HCT116 (cell line): ENCODE measurements at regions not wholly inside any gene's neighbourhood (a gene's known extent, or its start where the extent isn't known, plus 50 kb on each side); places are given as distances from the start of the nearest gene placed in this dataset.

Experiments used
- ATAC-seq: fragments of 200-7000 bp; cut with Tn5 transposase; 2 replicates; pipeline ENCODE4 v1.9.1; 2020; ENCODE audit warnings: mild to moderate bottlenecking, moderate library complexity
- BruUV-seq: library from RNA; stranded (reverse); fragments of 400-500 nt; replicated peaks from 2 replicates; lab custom pipeline; 2021; lab: Mats Ljungman, UMichigan
- CTCF ChIA-PET: fragments of 300-600 bp; sonication (Branson Sonifier 250); formaldehyde crosslinking; loops from one replicate; lab custom pipeline; 2021; ENCODE audit warnings: antibody characterized with exemption; lab: Charles Lee
- POLR2A ChIA-PET: fragments of 300-600, 350-600 bp; sonication (Branson Sonifier 250); formaldehyde crosslinking; loops from one replicate; lab custom pipeline; 2021; ENCODE audit warnings: antibody characterized with exemption; lab: Charles Lee
- RAD21 ChIA-PET, 2 experiments: fragments of 300-600 bp; sonication (Branson Sonifier 250); formaldehyde crosslinking; loops; one replicate each; lab custom pipeline; 2023; ENCODE audit warnings: low total read pairs in 2 of 2; ENCODE audit not compliant: uncharacterized antibody in 2 of 2, unreplicated experiment in 2 of 2, low non-redundant PET in 1 of 2; lab: Charles Lee
- DNase-seq: peaks from one replicate; pipeline ENCODE4 v3.0.0-alpha.2; 2010; ENCODE audit warnings: low read depth, low spot score
- H2AFZ ChIP-seq: fragments of 200-600 bp; shearing (Covaris generic), sonication (generic); 2 replicates; pipeline ENCODE4 v1.6.1; 2017; ENCODE audit warnings: low read depth, mixed run types, mixed read lengths, antibody characterized with exemption, low read length; ENCODE audit not compliant: poor library complexity, severe bottlenecking
- H3K27ac ChIP-seq: 2 replicates; pipeline ENCODE4 v1.5.1; 2012; ENCODE audit warnings: low read depth, low read length
- H3K27me3 ChIP-seq: fragments of 200-600 bp; sonication (generic); 2 replicates; pipeline ENCODE4 v1.6.1; 2016; ENCODE audit warnings: mixed run types, low read length, mixed read lengths; ENCODE audit not compliant: insufficient read depth
- H3K36me3 ChIP-seq, 2 experiments: fragments of 200-500 bp in 1 of 2; fragments of 200-600 bp in 1 of 2; sonication (Bioruptor generic) in 1 of 2; sonication (generic) in 1 of 2; 2 replicates each; pipeline versions ENCODE4 v1.5.1 to v1.6.1; 2014 to 2016; ENCODE audit warnings: low read length in 2 of 2, inconsistent platforms in 1 of 2, mixed read lengths in 1 of 2, mixed run types in 1 of 2; ENCODE audit not compliant: insufficient read depth in 2 of 2, control insufficient read depth in 1 of 2
- H3K4me1 ChIP-seq, 2 experiments: fragments of 200-600 bp in 1 of 2; sonication (generic) in 1 of 2; 2 replicates each; pipeline versions ENCODE4 v1.5.1 to v1.6.1; 2012 to 2017; ENCODE audit warnings: low read length in 2 of 2, inconsistent platforms in 1 of 2, mild to moderate bottlenecking in 1 of 2, mixed read lengths in 1 of 2, mixed run types in 1 of 2, moderate library complexity in 1 of 2; ENCODE audit not compliant: insufficient read depth in 2 of 2, control insufficient read depth in 1 of 2
- H3K4me2 ChIP-seq: fragments of 200-600 bp; sonication (generic); 2 replicates; pipeline ENCODE4 v1.6.1; 2017; ENCODE audit warnings: mixed run types, low read length, mixed read lengths
- H3K4me3 ChIP-seq, 2 experiments: fragments of 200-600 bp in 1 of 2; sonication (generic) in 1 of 2; replicated peaks in 1 of 2; 2 replicates each; pipeline ENCODE4 v1.5.1; 2011 to 2016; ENCODE audit warnings: low read length in 2 of 2, control low read depth in 1 of 2, low read depth in 1 of 2, mild to moderate bottlenecking in 1 of 2, mixed read lengths in 1 of 2, mixed run types in 1 of 2
- H3K79me2 ChIP-seq: fragments of 200-600 bp; sonication (generic); 2 replicates; pipeline ENCODE4 v1.6.1; 2017; ENCODE audit warnings: mild to moderate bottlenecking, mixed run types, low read length, moderate library complexity, mixed read lengths; ENCODE audit not compliant: insufficient read depth
- H3K9ac ChIP-seq: fragments of 200-600 bp; sonication (generic); 2 replicates; pipeline ENCODE4 v1.6.1; 2016; ENCODE audit warnings: low read length, mixed read lengths
- H3K9me2 ChIP-seq: fragments of 200-600 bp; sonication (generic), shearing (Covaris generic); 2 replicates; pipeline ENCODE4 v1.6.1; 2017; ENCODE audit warnings: mixed run types, mild to moderate bottlenecking, moderate library complexity; ENCODE audit not compliant: insufficient read depth
- H3K9me3 ChIP-seq, 2 experiments: fragments of 200-500 bp in 1 of 2; fragments of 200-600 bp in 1 of 2; sonication (Bioruptor generic) in 1 of 2; sonication (generic) in 1 of 2; 2 replicates each; pipeline ENCODE4 v1.6.1; 2014 to 2017; ENCODE audit warnings: low read length in 2 of 2, mixed read lengths in 2 of 2, inconsistent platforms in 1 of 2, low read depth in 1 of 2, mild to moderate bottlenecking in 1 of 2, mixed run types in 1 of 2, moderate library complexity in 1 of 2; ENCODE audit not compliant: control insufficient read depth in 1 of 2, insufficient read depth in 1 of 2
- H4K20me1 ChIP-seq: fragments of 200-600 bp; sonication (generic), shearing (Covaris generic); 2 replicates; pipeline ENCODE4 v1.6.1; 2017; ENCODE audit warnings: mixed run types, mild to moderate bottlenecking, moderate library complexity; ENCODE audit not compliant: insufficient read depth
- EZH2phosphoT487 ChIP-seq: fragments of 200-600 bp; IDR thresholded peaks from 2 replicates; pipeline ENCODE4 v1.6.1; 2018; ENCODE audit warnings: antibody characterized with exemption, borderline replicate concordance
- POLR2AphosphoS5 ChIP-seq: IDR thresholded peaks from 2 replicates; pipeline ENCODE4 v1.6.1; 2011; ENCODE audit warnings: mild to moderate bottlenecking, low read depth, low read length, moderate library complexity
- SIN3A ChIP-seq: IDR thresholded peaks from 2 replicates; pipeline ENCODE4 v1.6.1; 2012; ENCODE audit warnings: low read depth
- SRF ChIP-seq: IDR thresholded peaks from 2 replicates; pipeline ENCODE4 v1.6.1; 2012; ENCODE audit warnings: low read depth
- YY1 ChIP-seq: IDR thresholded peaks from 2 replicates; pipeline ENCODE4 v1.6.1; 2011; ENCODE audit warnings: low read length, low read depth, moderate library complexity, mild to moderate bottlenecking; ENCODE audit not compliant: insufficient replicate concordance; ENCODE audit errors: extremely low read depth
- intact Hi-C: fragments of 100-400 bp; cut with micrococcal nuclease; formaldehyde crosslinking; loops from 2 replicates; pipeline ENCODE4 v1.10.0; 2022
- TF ChIP-seq, protein P1 (sequence below): IDR thresholded peaks from 2 replicates; pipeline ENCODE4 v1.6.1; 2012; ENCODE audit warnings: low read depth
- TF ChIP-seq, protein P2 (sequence below): IDR thresholded peaks from 2 replicates; pipeline ENCODE4 v1.6.1; 2011; ENCODE audit warnings: mild to moderate bottlenecking, low read length, moderate library complexity; ENCODE audit not compliant: insufficient replicate concordance; ENCODE audit errors: extremely low read depth

DNA sequence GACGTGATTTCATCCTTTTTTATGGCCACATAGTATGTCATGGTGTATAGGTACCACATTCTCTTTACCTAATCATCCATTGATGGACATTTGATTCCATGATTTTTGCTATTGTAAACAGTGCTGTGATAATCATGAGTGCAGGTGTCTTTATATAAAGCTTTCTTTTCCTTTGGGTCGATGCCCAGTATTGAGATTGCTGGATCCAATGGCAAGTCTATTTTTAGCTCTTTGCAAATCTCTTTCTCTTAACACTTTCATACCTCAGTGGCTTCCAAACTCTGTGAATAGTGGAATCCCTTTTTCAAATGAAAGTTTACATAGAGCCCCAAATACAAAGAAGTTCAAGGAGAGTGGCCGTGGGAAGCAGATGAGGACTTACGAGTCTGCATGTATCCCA, 105.8 kb upstream of the SPTLC3 start:
- ChIA-PET POLR2A (no interaction called here), CTCF (no interaction called here)

More for the DNA sequence above, 105.8 kb upstream of the SPTLC3 start:
- Histone ChIP-seq H4K20me1 (no peaks in the 10 kb centered on the region), H3K4me1 (no peaks in the 10 kb centered on the region), H3K9me2 (no peaks in the 10 kb centered on the region), H3K9ac (no peak overlapping the region), H2AFZ (no peak overlapping the region), H3K36me3 (no peaks in the 10 kb centered on the region), H3K9me3 (peaks cover 0 to 3% of the 10 kb centered on the region in 2 experiments; a peak in 1 of 4 replicates), H3K27me3 (no peaks in the 10 kb centered on the region), H3K4me2 (no peak overlapping the region), H3K79me2 (no peaks in the 10 kb centered on the region), H3K27ac (no peak overlapping the region), H3K4me3 (no peak overlapping the region)
- ATAC-seq (no peak), DNase-seq (no peak)
- RAD21 ChIA-PET: no interaction called here
- BruUV-seq: no TSS peak
- intact Hi-C loops: no loop called here
- TF ChIP-seq, protein P1, sequence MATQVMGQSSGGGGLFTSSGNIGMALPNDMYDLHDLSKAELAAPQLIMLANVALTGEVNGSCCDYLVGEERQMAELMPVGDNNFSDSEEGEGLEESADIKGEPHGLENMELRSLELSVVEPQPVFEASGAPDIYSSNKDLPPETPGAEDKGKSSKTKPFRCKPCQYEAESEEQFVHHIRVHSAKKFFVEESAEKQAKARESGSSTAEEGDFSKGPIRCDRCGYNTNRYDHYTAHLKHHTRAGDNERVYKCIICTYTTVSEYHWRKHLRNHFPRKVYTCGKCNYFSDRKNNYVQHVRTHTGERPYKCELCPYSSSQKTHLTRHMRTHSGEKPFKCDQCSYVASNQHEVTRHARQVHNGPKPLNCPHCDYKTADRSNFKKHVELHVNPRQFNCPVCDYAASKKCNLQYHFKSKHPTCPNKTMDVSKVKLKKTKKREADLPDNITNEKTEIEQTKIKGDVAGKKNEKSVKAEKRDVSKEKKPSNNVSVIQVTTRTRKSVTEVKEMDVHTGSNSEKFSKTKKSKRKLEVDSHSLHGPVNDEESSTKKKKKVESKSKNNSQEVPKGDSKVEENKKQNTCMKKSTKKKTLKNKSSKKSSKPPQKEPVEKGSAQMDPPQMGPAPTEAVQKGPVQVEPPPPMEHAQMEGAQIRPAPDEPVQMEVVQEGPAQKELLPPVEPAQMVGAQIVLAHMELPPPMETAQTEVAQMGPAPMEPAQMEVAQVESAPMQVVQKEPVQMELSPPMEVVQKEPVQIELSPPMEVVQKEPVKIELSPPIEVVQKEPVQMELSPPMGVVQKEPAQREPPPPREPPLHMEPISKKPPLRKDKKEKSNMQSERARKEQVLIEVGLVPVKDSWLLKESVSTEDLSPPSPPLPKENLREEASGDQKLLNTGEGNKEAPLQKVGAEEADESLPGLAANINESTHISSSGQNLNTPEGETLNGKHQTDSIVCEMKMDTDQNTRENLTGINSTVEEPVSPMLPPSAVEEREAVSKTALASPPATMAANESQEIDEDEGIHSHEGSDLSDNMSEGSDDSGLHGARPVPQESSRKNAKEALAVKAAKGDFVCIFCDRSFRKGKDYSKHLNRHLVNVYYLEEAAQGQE: no peak
- TF ChIP-seq YY1 (no peak), SRF (no peak), POLR2AphosphoS5 (no peak), EZH2phosphoT487 (no peak), SIN3A (no peak)
- TF ChIP-seq, protein P2, sequence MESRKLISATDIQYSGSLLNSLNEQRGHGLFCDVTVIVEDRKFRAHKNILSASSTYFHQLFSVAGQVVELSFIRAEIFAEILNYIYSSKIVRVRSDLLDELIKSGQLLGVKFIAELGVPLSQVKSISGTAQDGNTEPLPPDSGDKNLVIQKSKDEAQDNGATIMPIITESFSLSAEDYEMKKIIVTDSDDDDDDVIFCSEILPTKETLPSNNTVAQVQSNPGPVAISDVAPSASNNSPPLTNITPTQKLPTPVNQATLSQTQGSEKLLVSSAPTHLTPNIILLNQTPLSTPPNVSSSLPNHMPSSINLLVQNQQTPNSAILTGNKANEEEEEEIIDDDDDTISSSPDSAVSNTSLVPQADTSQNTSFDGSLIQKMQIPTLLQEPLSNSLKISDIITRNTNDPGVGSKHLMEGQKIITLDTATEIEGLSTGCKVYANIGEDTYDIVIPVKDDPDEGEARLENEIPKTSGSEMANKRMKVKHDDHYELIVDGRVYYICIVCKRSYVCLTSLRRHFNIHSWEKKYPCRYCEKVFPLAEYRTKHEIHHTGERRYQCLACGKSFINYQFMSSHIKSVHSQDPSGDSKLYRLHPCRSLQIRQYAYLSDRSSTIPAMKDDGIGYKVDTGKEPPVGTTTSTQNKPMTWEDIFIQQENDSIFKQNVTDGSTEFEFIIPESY: no peak
